ENCODE measurements at regions not wholly inside any gene's neighbourhood (a gene's known extent, or its start where the extent isn't known, plus 50 kb on each side); places are given as distances from the start of the nearest gene placed in this dataset.

DNA sequence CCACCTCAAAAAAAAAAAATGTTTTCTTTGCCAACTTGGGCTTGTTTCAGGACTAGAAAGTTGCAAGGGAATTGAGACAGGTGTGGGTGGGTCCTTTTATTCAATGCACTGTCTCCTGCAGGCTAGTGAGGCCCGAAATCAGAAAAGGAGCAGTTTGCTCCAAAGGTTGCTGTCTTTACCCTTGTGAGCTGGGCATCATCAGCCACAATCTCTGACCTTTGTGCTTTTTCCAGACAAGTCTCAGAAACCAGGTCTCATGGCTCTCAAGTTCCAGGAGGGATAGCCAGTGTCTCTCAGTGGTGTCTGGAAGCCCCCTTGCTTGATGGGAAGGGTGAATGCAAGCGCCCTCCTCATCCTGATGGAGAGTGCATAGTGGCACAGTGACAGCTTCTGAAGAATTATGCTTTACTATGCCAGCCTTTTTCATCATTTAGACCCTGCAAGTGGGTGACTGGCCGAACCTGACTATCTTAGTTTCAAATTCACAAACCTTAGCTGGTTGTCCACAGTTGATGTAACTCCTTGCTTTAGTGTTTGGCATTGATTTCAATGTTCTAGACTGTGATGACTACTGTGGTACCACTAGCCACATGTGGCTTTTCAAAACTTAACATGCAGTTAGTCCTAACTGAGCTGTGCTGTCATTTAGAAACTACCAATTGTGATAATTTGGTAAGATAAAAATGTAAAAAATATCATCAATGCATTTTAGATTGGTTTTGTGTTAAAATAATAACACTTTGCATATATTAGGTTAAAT lies 468.6 kb downstream of the GADD45G start:
- Histone ChIP-seq H2BK120ac (replicated peaks; ENCODE audit: low read depth, low read length) (no peak overlapping the region), H3K23me2 (ENCODE audit: low read depth, low read length) (no peaks in the 10 kb centered on the region), H3K23ac (ENCODE audit: insufficient read length) (no peak overlapping the region), H3K9me3 (ENCODE audit: insufficient read depth in 2 of 2, low read depth in 1 of 2, low read length in 1 of 2) (no peaks in the 10 kb centered on the region), H3K9ac (replicated peaks in 1 of 4; ENCODE audit: extremely low read depth in 1 of 4, low read depth in 3 of 4, low read length in 3 of 4) (no peak overlapping the region), H4K5ac (ENCODE audit: insufficient read length, low read depth, low read length) (no peak overlapping the region), H3K27ac (ENCODE audit: low read depth, low read length) (no peak overlapping the region), H3K14ac (ENCODE audit: insufficient read length) (no peak overlapping the region), H3K36me3 (ENCODE audit: control insufficient read depth in 2 of 4, insufficient read depth in 4 of 4, low read length in 3 of 4) (no peaks in the 10 kb centered on the region), H3K4me3 (ENCODE audit: extremely low read depth in 1 of 4, insufficient read depth in 2 of 4, low read depth in 3 of 4, low read length in 4 of 4) (no peak overlapping the region), H3K4me2 (ENCODE audit: insufficient read depth in 1 of 2, low read depth in 2 of 2, low read length in 2 of 2) (no peak overlapping the region), H2BK12ac (ENCODE audit: low read depth, low read length) (no peak overlapping the region), H3K18ac (ENCODE audit: extremely low read depth, low read length) (no peak overlapping the region), H2AK5ac (ENCODE audit: low read depth, low read length) (no peak overlapping the region), H2BK15ac (ENCODE audit: low read length) (no peak overlapping the region), H4K20me1 (replicated peaks in 1 of 2; ENCODE audit: control insufficient read depth in 1 of 2, insufficient read depth in 2 of 2, low read length in 2 of 2) (no peaks in the 10 kb centered on the region), H2BK20ac (ENCODE audit: low read length) (no peak overlapping the region), H3K4ac (replicated peaks; ENCODE audit: insufficient read length, low read depth, low read length) (no peak overlapping the region), H3K56ac (replicated peaks; ENCODE audit: insufficient read length, low read depth, low read length) (no peak overlapping the region), H4K8ac (ENCODE audit: extremely low read depth, insufficient read depth, low read length) (no peak overlapping the region; the same call in 1 of the 2 replicates), H2BK5ac (ENCODE audit: low read depth, low read length) (no peak overlapping the region), H3K79me1 (ENCODE audit: low read depth, low read length) (no peaks in the 10 kb centered on the region), H3K79me2 (ENCODE audit: control insufficient read depth in 1 of 2, insufficient read depth in 2 of 2, low read length in 2 of 2) (no peaks in the 10 kb centered on the region), H3K4me1 (replicated peaks in 1 of 4; ENCODE audit: control insufficient read depth in 3 of 4, insufficient read depth in 4 of 4, low read length in 3 of 4) (no peaks in the 10 kb centered on the region), H2AFZ (ENCODE audit: low read length) (no peak overlapping the region), H4K91ac (replicated peaks; ENCODE audit: insufficient read length, low read length) (no peak overlapping the region), H3K27me3 (replicated peaks in 1 of 4; ENCODE audit: control insufficient read depth in 3 of 4, extremely low read depth in 1 of 4, insufficient read depth in 3 of 4, low read length in 3 of 4) (no peaks in the 10 kb centered on the region; a peak in 1 of 7 replicates)
- 84% methylated on average over 3 of the region's 3 CpGs; no CpG with 5 or more reads in 1 of the 2 experiments for WGBS, 2 experiments (ENCODE audit: extremely low coverage in 1 of 2, insufficient coverage in 1 of 2, insufficient read length in 1 of 2, insufficient replicate concordance in 2 of 2, low coverage in 1 of 2, low lambda C conversion rate in 2 of 2, missing lambda C conversion rate in 1 of 2)
- CTCF ChIA-PET (ENCODE audit: partially characterized antibody) = interaction anchor here (0.7 to 2.2 kb wide), 5 partner anchors 13 to 1411 kb away, joined by 3 to 5 read pairs (median 3); no protein-coding TSS in a partner anchor
- POLR2A ChIA-PET (ENCODE audit: partially characterized antibody) = no interaction called here
- no peak for DNase-seq (ENCODE audit: low read depth in 1 of 2, low spot score in 2 of 2)
- no peak for FAIRE-seq
- TF ChIP-seq POLR2AphosphoS5 (IDR thresholded peaks at IDR 0.05; ENCODE audit: low read depth, low read length) (no peak), NRF1 (IDR thresholded peaks at IDR 0.05; ENCODE audit: low read depth, low read length) (no peak), POLR2A (IDR thresholded peaks at IDR 0.05; ENCODE audit: control extremely low read depth in 1 of 2, low read depth in 2 of 2, low read length in 2 of 2) (no peak), HDAC6 (IDR thresholded peaks at IDR 0.05; ENCODE audit: low read depth, low read length) (no peak), SAP30 (IDR thresholded peaks at IDR 0.05; ENCODE audit: insufficient read depth, insufficient replicate concordance, low read length) (no peak), JUN (IDR thresholded peaks at IDR 0.05; ENCODE audit: low read depth, low read length) (no peak), GTF2F1 (IDR thresholded peaks at IDR 0.05; ENCODE audit: borderline replicate concordance, low read depth, low read length) (no peak), TCF12 (IDR thresholded peaks at IDR 0.05; ENCODE audit: low read depth, low read length) (no peak), EGR1 (IDR thresholded peaks at IDR 0.05; ENCODE audit: borderline replicate concordance, low read depth, low read length) (no peak)

Data from H1 (cell line).